A673 (cell line): ENCODE measurements at regions not wholly inside any gene's neighbourhood (a gene's known extent, or its start where the extent isn't known, plus 50 kb on each side); places are given as distances from the start of the nearest gene placed in this dataset.

Experiments
- BruUV-seq: library from RNA; stranded (reverse); fragments of 400-500 nt; replicated peaks from 2 replicates; lab custom pipeline; 2021; lab: Mats Ljungman, UMichigan
- CTCF ChIA-PET: fragments of 300-600 bp; sonication (Branson Sonifier 250); formaldehyde crosslinking; loops from one replicate; lab custom pipeline; 2022; ENCODE audit warnings: antibody characterized with exemption; lab: Charles Lee
- POLR2A ChIA-PET: fragments of 300-600 bp; sonication (Branson Sonifier 250); formaldehyde crosslinking; loops from one replicate; lab custom pipeline; 2022; ENCODE audit warnings: antibody characterized with exemption; ENCODE audit not compliant: low non-redundant PET; lab: Charles Lee
- DNase-seq: peaks from one replicate; pipeline ENCODE4 v3.0.0-alpha.2; 2015; ENCODE audit warnings: low spot score
- H3K27ac ChIP-seq: fragments of 200-600 bp; sonication (generic); 2 replicates; pipeline ENCODE4 v1.5.1; 2016; ENCODE audit warnings: mixed run types, low read depth, mild to moderate bottlenecking, mixed read lengths, antibody characterized with exemption, low read length; ENCODE audit not compliant: poor library complexity, severe bottlenecking
- H3K27me3 ChIP-seq: fragments of 200-600 bp; sonication (generic); replicated peaks from 2 replicates; pipeline ENCODE4 v1.6.1; 2017; ENCODE audit warnings: mixed run types, low read depth, mild to moderate bottlenecking, mixed read lengths, antibody characterized with exemption, low read length; ENCODE audit not compliant: insufficient read depth, poor library complexity
- H3K36me3 ChIP-seq: fragments of 200-600 bp; sonication (generic); 2 replicates; pipeline ENCODE4 v1.6.1; 2016; ENCODE audit warnings: mixed run types, mild to moderate bottlenecking, mixed read lengths, antibody characterized with exemption, low read length; ENCODE audit not compliant: insufficient read depth, poor library complexity, severe bottlenecking
- H3K4me1 ChIP-seq: fragments of 200-600 bp; sonication (generic); 2 replicates; pipeline ENCODE4 v1.6.1; 2017; ENCODE audit warnings: mixed run types, mild to moderate bottlenecking, mixed read lengths, antibody characterized with exemption, low read length; ENCODE audit not compliant: insufficient read depth, poor library complexity, severe bottlenecking
- H3K4me3 ChIP-seq: fragments of 200-600 bp; sonication (generic); 2 replicates; pipeline ENCODE4 v1.5.1; 2016; ENCODE audit warnings: low read depth, mixed run types, mild to moderate bottlenecking, mixed read lengths, low read length; ENCODE audit not compliant: poor library complexity, severe bottlenecking
- H3K9me3 ChIP-seq: fragments of 200-600 bp; sonication (generic); 2 replicates; pipeline ENCODE4 v1.6.1; 2016; ENCODE audit warnings: mixed run types, low read depth, mild to moderate bottlenecking, mixed read lengths, antibody characterized with exemption, low read length; ENCODE audit not compliant: poor library complexity, severe bottlenecking
- EZH2 ChIP-seq: fragments of 200-600 bp; sonication (generic); IDR thresholded peaks from 2 replicates; pipeline ENCODE4 v1.6.1; 2017; ENCODE audit warnings: borderline replicate concordance, low read depth, mild to moderate bottlenecking, mixed read lengths, antibody characterized with exemption, low read length; ENCODE audit not compliant: poor library complexity, severe bottlenecking
- intact Hi-C: fragments of 100-400 bp; cut with micrococcal nuclease; formaldehyde crosslinking; loops from one replicate; pipeline ENCODE4 v1.10.0; 2022; ENCODE audit not compliant: unreplicated experiment
- TF ChIP-seq, protein P1 (sequence below): fragments of 300-800, 200-600 bp; sonication (generic); conservative IDR thresholded peaks from 2 replicates; pipeline ENCODE4 v1.5.1; 2017; ENCODE audit warnings: low read depth, mild to moderate bottlenecking, antibody characterized with exemption, low read length, moderate library complexity, mixed read lengths

DNA sequence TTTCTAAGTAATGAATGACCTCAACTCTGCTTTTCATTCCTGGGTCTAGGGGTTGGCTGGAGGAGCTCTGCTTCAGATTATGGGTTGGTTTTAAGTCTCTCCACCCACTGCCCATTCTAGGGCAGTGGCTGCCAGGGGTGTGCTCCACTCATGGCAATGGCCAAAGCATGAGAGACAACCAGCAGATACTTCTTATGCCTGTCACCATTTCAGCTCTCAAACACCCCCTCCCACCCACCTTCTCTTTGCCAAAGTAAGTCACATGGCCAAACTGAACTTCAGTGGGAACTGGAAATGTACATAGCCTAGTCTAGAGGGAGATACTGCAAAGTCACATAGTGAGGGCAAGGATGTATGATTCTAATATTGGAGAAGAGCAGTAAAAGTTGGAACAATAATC is 285.3 kb downstream of the RPLP1 start:
- Histone ChIP-seq H3K27ac (no peak overlapping the region), H3K9me3 (no peaks in the 10 kb centered on the region), H3K27me3 (no peaks in the 10 kb centered on the region), H3K36me3 (no peaks in the 10 kb centered on the region), H3K4me1 (peaks cover 21% of the 10 kb centered on the region), H3K4me3 (no peak overlapping the region)
- no peak for TF ChIP-seq EZH2
- TF ChIP-seq, protein P1, sequence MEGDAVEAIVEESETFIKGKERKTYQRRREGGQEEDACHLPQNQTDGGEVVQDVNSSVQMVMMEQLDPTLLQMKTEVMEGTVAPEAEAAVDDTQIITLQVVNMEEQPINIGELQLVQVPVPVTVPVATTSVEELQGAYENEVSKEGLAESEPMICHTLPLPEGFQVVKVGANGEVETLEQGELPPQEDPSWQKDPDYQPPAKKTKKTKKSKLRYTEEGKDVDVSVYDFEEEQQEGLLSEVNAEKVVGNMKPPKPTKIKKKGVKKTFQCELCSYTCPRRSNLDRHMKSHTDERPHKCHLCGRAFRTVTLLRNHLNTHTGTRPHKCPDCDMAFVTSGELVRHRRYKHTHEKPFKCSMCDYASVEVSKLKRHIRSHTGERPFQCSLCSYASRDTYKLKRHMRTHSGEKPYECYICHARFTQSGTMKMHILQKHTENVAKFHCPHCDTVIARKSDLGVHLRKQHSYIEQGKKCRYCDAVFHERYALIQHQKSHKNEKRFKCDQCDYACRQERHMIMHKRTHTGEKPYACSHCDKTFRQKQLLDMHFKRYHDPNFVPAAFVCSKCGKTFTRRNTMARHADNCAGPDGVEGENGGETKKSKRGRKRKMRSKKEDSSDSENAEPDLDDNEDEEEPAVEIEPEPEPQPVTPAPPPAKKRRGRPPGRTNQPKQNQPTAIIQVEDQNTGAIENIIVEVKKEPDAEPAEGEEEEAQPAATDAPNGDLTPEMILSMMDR = no peak
- no peak for DNase-seq
- no TSS peak for BruUV-seq
- CTCF ChIA-PET = no interaction called here
- POLR2A ChIA-PET = no interaction called here
- intact Hi-C loops = loop anchor here (10.0 kb wide), 1 partner anchor 727 kb away; no protein-coding TSS in a partner anchor

DNA sequence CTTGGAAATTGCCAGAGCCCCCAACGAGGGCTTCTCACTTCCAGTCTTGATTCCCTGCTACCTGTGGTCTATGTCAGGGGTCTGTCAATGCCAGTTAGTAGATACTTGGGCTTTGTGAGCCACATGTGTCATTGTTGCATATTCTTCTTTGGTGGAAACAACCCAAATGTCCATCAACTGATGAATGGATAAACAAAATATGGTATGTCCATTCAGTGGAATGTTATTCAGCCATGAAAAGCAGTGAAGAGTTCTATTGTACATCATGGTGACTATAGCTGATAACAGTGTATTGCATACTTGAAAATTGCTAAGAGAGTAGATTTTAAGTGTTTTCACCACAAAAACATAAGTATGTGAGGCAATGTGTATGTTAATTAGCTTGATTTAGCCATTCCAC is 288.1 kb downstream of the RPLP1 start:
- Histone ChIP-seq H3K9me3 (no peaks in the 10 kb centered on the region), H3K36me3 (no peaks in the 10 kb centered on the region), H3K4me1 (peaks cover 8% of the 10 kb centered on the region), H3K4me3 (no peak overlapping the region), H3K27ac (no peak overlapping the region), H3K27me3 (no peaks in the 10 kb centered on the region)
- POLR2A ChIA-PET = no interaction called here
- CTCF ChIA-PET = no interaction called here
- TF ChIP-seq, protein P1 = no peak
- TF ChIP-seq EZH2 = no peak
- BruUV-seq = no TSS peak
- intact Hi-C loops = no loop called here
- no peak for DNase-seq

DNA sequence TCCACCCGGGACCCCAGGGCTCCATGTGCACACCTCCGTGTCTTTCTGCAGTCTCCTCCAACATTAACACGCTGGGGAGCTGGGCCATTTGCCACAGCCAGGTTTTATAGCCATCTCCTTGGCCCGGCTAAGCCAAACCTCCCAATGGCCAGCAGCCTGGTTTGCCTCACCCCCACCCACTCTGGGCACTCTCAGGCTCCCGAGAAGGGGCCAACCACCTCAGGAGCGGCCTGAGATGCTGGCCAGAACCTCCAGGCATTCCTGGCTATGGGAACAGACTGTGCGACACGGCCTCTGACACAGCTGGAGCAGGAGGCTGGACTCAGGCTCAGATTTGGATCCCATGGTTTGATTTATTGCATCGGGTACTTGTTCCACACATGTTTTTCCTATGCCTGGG is 289.7 kb downstream of the RPLP1 start:
- Histone ChIP-seq H3K4me3 (no peak overlapping the region), H3K27ac (no peak overlapping the region), H3K4me1 (peaks cover 7% of the 10 kb centered on the region), H3K27me3 (no peaks in the 10 kb centered on the region), H3K36me3 (no peaks in the 10 kb centered on the region), H3K9me3 (no peaks in the 10 kb centered on the region)
- DNase-seq = no peak
- no TSS peak for BruUV-seq
- POLR2A ChIA-PET = no interaction called here
- TF ChIP-seq EZH2 = no peak
- TF ChIP-seq, protein P1 = no peak
- intact Hi-C loops = no loop called here
- CTCF ChIA-PET = no interaction called here
